ENCODE measurements at regions not wholly inside any gene's neighbourhood (a gene's known extent, or its start where the extent isn't known, plus 50 kb on each side); places are given as distances from the start of the nearest gene placed in this dataset.

DNA sequence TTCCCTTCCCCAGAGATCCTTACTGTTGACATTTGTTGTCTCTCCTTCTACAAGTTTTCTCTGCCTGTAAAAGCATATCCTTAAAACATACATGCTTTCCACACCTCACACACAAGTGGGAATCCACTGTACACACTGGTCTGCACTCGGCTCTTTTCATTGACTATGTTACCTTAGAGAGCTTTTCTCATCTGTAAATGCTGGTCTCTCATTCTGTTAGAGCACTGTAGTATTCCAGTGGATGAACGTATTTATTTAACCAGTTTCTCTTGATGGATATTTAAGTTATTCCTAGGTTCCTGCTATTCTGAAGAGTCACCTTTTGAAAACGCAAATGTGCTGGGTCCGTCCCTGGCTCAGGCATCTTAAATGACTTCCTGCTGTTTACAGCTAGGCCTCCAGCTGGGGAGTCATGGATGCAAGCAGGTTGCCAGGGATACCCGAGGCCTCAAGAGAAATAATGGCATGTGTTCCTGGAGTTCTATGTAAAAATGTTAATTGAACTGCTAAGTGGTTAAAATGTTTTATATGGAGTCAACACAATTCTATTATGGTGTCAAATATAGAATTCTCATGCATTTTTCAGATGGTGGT, 61.1 kb upstream of the TGM3 start:
- TF ChIP-seq, protein P1, sequence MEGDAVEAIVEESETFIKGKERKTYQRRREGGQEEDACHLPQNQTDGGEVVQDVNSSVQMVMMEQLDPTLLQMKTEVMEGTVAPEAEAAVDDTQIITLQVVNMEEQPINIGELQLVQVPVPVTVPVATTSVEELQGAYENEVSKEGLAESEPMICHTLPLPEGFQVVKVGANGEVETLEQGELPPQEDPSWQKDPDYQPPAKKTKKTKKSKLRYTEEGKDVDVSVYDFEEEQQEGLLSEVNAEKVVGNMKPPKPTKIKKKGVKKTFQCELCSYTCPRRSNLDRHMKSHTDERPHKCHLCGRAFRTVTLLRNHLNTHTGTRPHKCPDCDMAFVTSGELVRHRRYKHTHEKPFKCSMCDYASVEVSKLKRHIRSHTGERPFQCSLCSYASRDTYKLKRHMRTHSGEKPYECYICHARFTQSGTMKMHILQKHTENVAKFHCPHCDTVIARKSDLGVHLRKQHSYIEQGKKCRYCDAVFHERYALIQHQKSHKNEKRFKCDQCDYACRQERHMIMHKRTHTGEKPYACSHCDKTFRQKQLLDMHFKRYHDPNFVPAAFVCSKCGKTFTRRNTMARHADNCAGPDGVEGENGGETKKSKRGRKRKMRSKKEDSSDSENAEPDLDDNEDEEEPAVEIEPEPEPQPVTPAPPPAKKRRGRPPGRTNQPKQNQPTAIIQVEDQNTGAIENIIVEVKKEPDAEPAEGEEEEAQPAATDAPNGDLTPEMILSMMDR (IDR thresholded peaks at IDR 0.05; ENCODE audit: low read depth, low read length): no peak
- no peak overlapping the region for H3K4me3 ChIP-seq (replicated peaks in 1 of 2; ENCODE audit: low read depth in 2 of 2, low read length in 2 of 2)
- DNase-seq (ENCODE audit: low read depth in 2 of 2): peak; percentile 3 to 21

DNA sequence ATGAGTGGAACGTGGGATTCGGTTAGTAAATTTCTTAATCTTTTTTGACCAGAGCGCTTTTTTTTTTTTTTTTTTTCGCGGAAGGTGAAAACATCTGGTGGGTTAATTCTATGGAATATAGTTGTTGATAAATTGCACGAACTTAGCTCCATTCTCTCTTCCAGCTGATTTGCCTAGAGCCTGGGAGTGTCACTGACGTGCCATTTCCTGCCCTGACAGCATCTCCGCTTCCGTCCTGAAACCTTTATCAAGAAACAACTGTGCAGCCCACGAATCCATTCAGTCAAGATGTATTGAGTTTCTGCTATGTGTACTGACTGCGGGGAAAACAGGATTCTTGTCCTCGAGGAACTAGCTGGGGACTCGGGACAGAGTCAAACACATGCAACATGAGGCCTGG, 59.5 kb upstream of the TGM3 start:
- TF ChIP-seq, protein P1 (IDR thresholded peaks at IDR 0.05; ENCODE audit: low read depth, low read length): no peak
- DNase-seq (ENCODE audit: low read depth in 2 of 2): peak; percentile 19 to 73
- H3K4me3 ChIP-seq (replicated peaks in 1 of 2; ENCODE audit: low read depth in 2 of 2, low read length in 2 of 2): no peak overlapping the region

DNA sequence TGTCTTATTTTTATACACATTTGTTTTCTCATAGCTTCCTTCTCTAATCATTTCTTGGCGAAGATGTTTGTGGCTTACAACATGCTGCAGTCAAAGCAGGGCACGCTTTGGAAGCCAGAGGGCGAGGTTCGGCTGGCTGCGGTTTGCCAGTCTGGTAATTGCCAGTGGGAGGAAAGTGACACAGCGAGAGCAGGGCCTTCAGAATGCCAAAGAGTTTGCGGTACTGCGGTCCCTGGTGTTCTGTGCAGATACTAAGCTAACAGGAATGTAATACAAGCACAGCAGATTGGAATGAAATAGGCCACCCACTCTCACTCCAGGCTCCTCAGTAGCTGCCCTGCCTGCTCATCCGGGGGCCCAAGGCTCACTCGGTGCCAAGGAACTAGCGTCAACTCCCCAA, 58.7 kb upstream of the TGM3 start:
- TF ChIP-seq, protein P1 (IDR thresholded peaks at IDR 0.05; ENCODE audit: low read depth, low read length): peak; percentile 39
- DNase-seq (ENCODE audit: low read depth in 2 of 2): peak; percentile 93 to 95
- no peak overlapping the region for H3K4me3 ChIP-seq (replicated peaks in 1 of 2; ENCODE audit: low read depth in 2 of 2, low read length in 2 of 2)

DNA sequence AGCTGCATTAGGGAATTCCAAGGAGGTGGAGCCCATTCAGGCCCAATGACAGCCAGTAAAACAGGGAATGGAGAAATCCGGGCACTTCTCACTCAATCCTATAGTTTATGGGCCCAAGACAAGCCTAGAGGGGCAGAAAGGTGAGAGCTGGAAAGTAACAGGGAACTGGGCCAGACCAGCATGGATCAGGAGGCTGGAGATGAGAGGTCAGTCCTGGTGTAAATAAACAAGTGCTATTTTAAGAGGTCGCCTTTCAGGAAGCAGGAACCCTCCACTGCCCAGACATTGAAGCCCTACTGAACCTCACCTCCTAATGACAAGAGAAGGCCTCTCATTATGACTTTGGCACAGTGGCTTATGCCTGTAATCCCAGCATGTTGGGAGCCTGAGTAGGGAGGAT, 57.2 kb upstream of the TGM3 start:
- DNase-seq (ENCODE audit: low read depth in 2 of 2): no peak
- TF ChIP-seq, protein P1 (IDR thresholded peaks at IDR 0.05; ENCODE audit: low read depth, low read length): no peak
- no peak overlapping the region for H3K4me3 ChIP-seq (replicated peaks in 1 of 2; ENCODE audit: low read depth in 2 of 2, low read length in 2 of 2)

DNA sequence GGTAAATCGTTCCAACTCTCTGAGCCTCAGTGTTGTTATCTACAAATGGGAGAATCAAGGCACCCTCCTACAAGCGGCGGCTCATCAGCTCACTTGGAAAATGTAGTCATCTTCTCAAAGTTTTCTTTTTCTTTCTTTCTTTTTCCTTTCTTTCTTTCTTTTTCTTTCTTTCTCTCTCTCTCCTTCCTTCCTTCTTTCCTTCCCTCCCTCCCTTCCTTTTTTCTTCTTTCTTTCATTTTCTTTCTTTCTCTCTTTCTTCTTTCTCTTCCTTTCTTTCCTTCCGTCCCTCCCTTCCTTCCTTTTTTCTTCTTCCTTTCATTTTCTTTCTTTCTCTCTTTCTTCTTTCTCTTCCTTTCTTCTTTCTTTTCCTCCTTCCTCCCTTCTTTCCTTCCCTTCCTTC, 55.0 kb upstream of the TGM3 start:
- no peak overlapping the region for H3K4me3 ChIP-seq (replicated peaks in 1 of 2; ENCODE audit: low read depth in 2 of 2, low read length in 2 of 2)
- no peak for DNase-seq (ENCODE audit: low read depth in 2 of 2)
- TF ChIP-seq, protein P1 (IDR thresholded peaks at IDR 0.05; ENCODE audit: low read depth, low read length): no peak

DNA sequence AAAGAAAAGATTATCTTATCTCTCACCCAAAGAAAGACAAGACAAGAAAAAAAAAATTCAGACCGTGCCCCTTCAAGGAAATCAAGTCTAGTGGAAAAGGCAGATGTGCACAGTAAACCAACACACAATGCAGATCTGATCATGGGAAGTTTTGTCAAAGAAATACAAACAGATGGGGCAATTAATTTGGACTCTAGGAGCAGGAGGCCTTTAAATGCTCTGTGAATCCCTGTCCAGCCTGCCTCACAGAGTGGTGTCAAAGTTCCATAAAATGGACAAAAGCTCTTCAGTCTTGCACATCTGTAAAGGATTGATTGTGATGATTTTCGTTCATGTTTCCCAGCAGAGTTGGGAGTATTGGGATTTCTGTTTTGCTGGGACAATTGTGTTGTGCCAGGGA, 53.1 kb upstream of the TGM3 start:
- no peak for DNase-seq (ENCODE audit: low read depth in 2 of 2)
- no peak overlapping the region for H3K4me3 ChIP-seq (replicated peaks in 1 of 2; ENCODE audit: low read depth in 2 of 2, low read length in 2 of 2)
- TF ChIP-seq, protein P1 (IDR thresholded peaks at IDR 0.05; ENCODE audit: low read depth, low read length): no peak

DNA sequence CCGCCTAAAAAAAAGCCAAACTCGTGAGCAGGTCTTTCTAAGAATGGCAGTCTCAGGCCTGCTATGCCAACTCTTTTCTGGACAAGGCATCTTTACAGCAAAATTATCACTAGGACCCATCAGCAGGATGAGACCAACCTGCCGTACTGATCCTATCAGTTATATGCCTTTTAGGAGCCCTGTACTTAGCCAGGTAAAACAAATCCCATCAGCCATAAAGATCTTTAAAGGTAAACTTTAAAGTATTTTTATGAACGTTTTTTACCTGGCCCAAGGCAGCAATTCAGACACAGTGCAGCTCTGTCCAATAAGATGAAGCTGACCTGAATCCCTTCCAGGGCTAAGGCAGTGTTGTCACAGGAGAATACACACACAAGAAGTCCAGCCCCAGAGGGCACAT, 51.3 kb upstream of the TGM3 start:
- DNase-seq (ENCODE audit: low read depth in 2 of 2): no peak
- TF ChIP-seq, protein P1 (IDR thresholded peaks at IDR 0.05; ENCODE audit: low read depth, low read length): no peak
- no peak overlapping the region for H3K4me3 ChIP-seq (replicated peaks in 1 of 2; ENCODE audit: low read depth in 2 of 2, low read length in 2 of 2)
